Tibial artery (tissue), 4 donors: ENCODE measurements at regions not wholly inside any gene's neighbourhood (a gene's known extent, or its start where the extent isn't known, plus 50 kb on each side); places are given as distances from the start of the nearest gene placed in this dataset.

Experiments used
- DNase-seq, 2 donors: peaks; one replicate each; pipeline ENCODE4 v3.0.0-alpha.2; 2019
- H3K27ac ChIP-seq, 2 donors: fragments of 200-600 bp; sonication (generic) in 1 of 2; 1 replicate in 1 of 2; 2 replicates in 1 of 2; pipeline ENCODE4 v1.5.1; 2018 to 2019; ENCODE audit warnings: mild to moderate bottlenecking in 1 of 2
- H3K27me3 ChIP-seq, 2 donors: fragments of 200-600 bp; sonication (generic) in 1 of 2; one replicate each; pipeline versions ENCODE4 v1.5.1 to v1.6.0; 2016 to 2019
- H3K36me3 ChIP-seq, 3 donors: fragments of 200-600 bp; sonication (generic) in 2 of 3; one replicate each; pipeline ENCODE4 v1.5.1; 2016 to 2019; ENCODE audit warnings: mild to moderate bottlenecking in 2 of 3
- H3K4me1 ChIP-seq, 4 donors: fragments of 200-600 bp; sonication (generic) in 2 of 4; 1 replicate in 3 of 4; 2 replicates in 1 of 4; pipeline ENCODE4 v1.5.1; 2016 to 2019
- H3K4me3 ChIP-seq, 2 donors: fragments of 200-600 bp; sonication (generic) in 1 of 2; 1 replicate in 1 of 2; 2 replicates in 1 of 2; pipeline ENCODE4 v1.5.1; 2018 to 2019; ENCODE audit warnings: mild to moderate bottlenecking in 2 of 2
- H3K9me3 ChIP-seq, 3 donors: fragments of 200-600 bp; sonication (generic) in 1 of 3; one replicate each; pipeline ENCODE4 v1.5.1; 2016 to 2019
- CTCF ChIP-seq, 2 experiments: fragments of 200-600 bp in 1 of 2; fragments of 450-650 bp in 1 of 2; IDR thresholded peaks; one replicate each; pipeline ENCODE4 v1.5.1; 2017 to 2019; ENCODE audit warnings: antibody characterized with exemption in 2 of 2, mild to moderate bottlenecking in 1 of 2, moderate library complexity in 1 of 2
- intact Hi-C: fragments of 100-400 bp; cut with DNase I; formaldehyde crosslinking; loops from one replicate; pipeline ENCODE4 v1.15.0; 2023; ENCODE audit warnings: low total_unique reads

DNA sequence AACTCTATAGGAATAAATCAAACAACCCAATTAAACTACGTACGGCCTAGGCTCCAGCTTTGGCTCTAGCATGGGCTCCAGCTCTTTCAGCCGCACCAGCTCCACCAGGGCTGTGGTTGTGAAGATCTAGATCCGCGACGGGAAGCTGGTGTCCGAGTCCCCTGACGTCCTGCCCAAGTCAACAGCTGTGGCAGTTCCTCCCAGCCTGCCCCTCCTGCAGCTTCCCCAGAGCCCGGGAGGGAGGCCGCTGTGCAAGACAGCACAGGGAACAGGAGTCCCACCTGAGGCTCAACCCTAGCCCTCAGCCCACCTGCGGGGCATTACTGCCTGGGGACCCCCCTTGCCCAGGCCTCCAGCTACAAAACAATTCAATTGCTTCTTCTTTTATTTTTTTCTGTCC is 2680.3 kb downstream of the PCDH7 start:
- no peak for DNase-seq
- H3K9me3 ChIP-seq = no peaks in the 10 kb centered on the region
- intact Hi-C loops = no loop called here
- TF ChIP-seq CTCF (IDR thresholded peaks at IDR 0.05) = no peak
- no peaks in the 10 kb centered on the region for H3K27me3 ChIP-seq
- H3K4me1 ChIP-seq = no peaks in the 10 kb centered on the region
- H3K4me3 ChIP-seq = no peak overlapping the region
- no peaks in the 10 kb centered on the region for H3K36me3 ChIP-seq
- H3K27ac ChIP-seq = no peak overlapping the region

DNA sequence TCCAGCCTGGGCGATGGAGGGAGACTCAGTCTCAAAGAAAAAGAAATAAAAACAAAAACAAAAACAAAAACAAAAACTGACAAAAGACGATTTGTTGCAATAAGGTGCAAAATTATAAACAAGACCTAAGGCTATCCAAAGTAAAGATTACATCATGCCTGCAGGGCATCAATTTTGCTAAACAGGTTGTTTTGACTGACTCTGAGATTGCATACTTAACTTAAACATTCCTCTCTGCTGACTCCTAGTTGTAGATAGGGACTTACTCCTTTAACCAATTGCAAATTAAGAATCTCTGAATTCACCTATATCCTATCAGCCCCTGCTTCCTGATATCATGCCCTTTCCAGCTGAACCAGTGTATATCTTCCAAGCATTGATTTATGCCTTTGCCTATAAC is 2687.3 kb downstream of the PCDH7 start:
- Histone ChIP-seq H3K9me3 (no peaks in the 10 kb centered on the region), H3K4me1 (no peaks in the 10 kb centered on the region), H3K27ac (no peak overlapping the region), H3K4me3 (no peak overlapping the region), H3K27me3 (no peaks in the 10 kb centered on the region), H3K36me3 (no peaks in the 10 kb centered on the region)
- intact Hi-C loops = no loop called here
- no peak for DNase-seq
- TF ChIP-seq CTCF (IDR thresholded peaks at IDR 0.05) = no peak

DNA sequence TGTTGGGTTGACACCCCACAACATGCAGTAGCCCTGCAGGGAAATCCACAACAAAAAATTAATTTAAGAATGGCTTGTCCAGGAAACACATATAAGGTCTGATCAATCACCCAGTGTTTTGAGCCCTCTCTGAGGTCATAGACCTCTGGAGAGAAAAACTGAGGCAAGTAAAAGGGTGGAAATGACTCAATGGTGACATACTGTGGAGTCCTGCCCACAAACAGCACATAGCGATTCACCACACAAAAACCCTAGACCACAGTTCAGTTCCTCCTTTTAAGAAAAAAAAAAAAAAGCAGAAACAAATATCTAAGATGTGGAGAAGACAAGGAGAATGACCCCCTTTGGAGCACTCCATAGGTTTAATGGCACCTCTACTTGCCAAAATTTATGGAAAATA is 2691.0 kb downstream of the PCDH7 start:
- Histone ChIP-seq H3K27ac (no peak overlapping the region), H3K9me3 (no peaks in the 10 kb centered on the region), H3K27me3 (no peaks in the 10 kb centered on the region), H3K36me3 (no peaks in the 10 kb centered on the region), H3K4me1 (no peaks in the 10 kb centered on the region), H3K4me3 (no peak overlapping the region)
- intact Hi-C loops = no loop called here
- DNase-seq = no peak
- TF ChIP-seq CTCF (IDR thresholded peaks at IDR 0.05) = no peak

DNA sequence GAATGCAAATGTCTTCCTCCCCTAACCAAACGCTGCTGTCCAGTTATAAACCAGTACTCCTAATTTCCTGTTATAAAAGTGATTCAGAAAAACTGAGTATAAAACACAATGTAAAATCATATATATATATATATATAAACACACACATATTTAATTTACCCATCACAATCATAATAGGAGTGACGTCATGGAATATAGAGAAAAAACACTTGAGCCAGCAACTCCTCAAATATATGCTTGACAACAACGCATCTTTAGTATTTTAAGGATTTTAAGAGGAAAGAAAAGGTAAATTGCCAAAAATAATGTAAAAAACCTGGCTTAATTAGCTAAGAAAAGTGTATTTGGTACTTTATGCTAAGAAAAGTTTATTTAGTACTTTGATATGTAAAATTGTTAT is 2701.7 kb downstream of the PCDH7 start:
- Histone ChIP-seq H3K27ac (no peak overlapping the region), H3K9me3 (no peaks in the 10 kb centered on the region), H3K27me3 (no peaks in the 10 kb centered on the region), H3K36me3 (no peaks in the 10 kb centered on the region), H3K4me1 (no peaks in the 10 kb centered on the region), H3K4me3 (no peak overlapping the region)
- TF ChIP-seq CTCF (IDR thresholded peaks at IDR 0.05) = no peak
- intact Hi-C loops = no loop called here
- no peak for DNase-seq

DNA sequence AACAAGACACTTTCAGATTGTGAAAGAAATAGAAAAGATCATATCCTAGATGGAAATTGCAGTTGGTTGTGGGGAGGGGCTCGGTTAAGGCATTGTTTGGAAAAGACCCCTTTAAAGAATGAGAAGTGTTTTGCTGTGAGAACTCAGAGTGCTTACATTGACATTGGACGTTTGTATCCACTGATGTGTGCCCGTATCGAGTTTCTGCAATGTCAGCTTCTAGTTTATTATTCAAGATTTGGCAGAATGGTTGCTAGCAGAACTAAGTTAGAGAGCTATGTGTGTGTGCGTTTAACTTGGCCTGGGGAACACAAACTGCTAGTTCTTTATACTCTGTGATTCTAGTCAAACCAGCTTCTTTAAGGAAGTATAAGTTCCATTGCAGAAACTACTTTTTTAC is 2702.5 kb downstream of the PCDH7 start:
- Histone ChIP-seq H3K36me3 (no peaks in the 10 kb centered on the region), H3K27ac (no peak overlapping the region), H3K27me3 (no peaks in the 10 kb centered on the region), H3K4me1 (no peaks in the 10 kb centered on the region), H3K9me3 (no peaks in the 10 kb centered on the region), H3K4me3 (no peak overlapping the region)
- no peak for DNase-seq
- intact Hi-C loops = no loop called here
- no peak for TF ChIP-seq CTCF (IDR thresholded peaks at IDR 0.05)

DNA sequence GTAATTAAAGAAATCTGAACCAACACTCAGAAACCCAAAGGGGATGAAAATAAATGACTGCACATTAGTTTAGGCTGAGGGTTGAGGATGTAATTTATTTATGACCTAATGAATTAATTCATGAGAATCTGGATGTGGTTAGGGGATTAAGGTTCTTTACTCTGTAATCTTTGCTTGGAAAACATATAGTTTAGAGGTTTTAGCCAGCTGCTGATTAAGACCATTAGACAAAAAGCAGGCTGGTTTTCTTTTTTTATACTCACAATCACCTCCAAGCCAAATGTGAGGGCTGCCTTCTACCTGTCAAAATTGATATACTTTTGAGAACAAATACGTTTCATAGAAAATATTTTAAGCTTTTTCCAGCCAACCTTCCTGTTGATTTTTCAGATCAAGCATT is 2705.8 kb downstream of the PCDH7 start:
- H3K27ac ChIP-seq = no peak overlapping the region
- no peaks in the 10 kb centered on the region for H3K4me1 ChIP-seq
- H3K27me3 ChIP-seq = no peaks in the 10 kb centered on the region
- intact Hi-C loops = no loop called here
- TF ChIP-seq CTCF (IDR thresholded peaks at IDR 0.05) = no peak
- H3K36me3 ChIP-seq = no peaks in the 10 kb centered on the region
- no peak overlapping the region for H3K4me3 ChIP-seq
- H3K9me3 ChIP-seq = no peaks in the 10 kb centered on the region
- DNase-seq = no peak
